ENCODE measurements at regions not wholly inside any gene's neighbourhood (a gene's known extent, or its start where the extent isn't known, plus 50 kb on each side); places are given as distances from the start of the nearest gene placed in this dataset.

GRCh38 chr12:113684908-113685782 lies 213.5 kb upstream of the LHX5 start:
- no peak for DNase-seq (ENCODE audit: low read depth, low spot score)

GRCh38 chr12:113684053-113684907 lies 212.6 kb upstream of the LHX5 start:
- DNase-seq (ENCODE audit: low read depth, low spot score), result no peak

- no peak for DNase-seq (ENCODE audit: low read depth, low spot score)
These were observed 211.9 kb upstream of the LHX5 start for GRCh38 chr12:113683574-113683973.

- DNase-seq (ENCODE audit: low read depth, low spot score), result no peak
These were observed 209.2 kb upstream of the LHX5 start for GRCh38 chr12:113680868-113681267.

DNA sequence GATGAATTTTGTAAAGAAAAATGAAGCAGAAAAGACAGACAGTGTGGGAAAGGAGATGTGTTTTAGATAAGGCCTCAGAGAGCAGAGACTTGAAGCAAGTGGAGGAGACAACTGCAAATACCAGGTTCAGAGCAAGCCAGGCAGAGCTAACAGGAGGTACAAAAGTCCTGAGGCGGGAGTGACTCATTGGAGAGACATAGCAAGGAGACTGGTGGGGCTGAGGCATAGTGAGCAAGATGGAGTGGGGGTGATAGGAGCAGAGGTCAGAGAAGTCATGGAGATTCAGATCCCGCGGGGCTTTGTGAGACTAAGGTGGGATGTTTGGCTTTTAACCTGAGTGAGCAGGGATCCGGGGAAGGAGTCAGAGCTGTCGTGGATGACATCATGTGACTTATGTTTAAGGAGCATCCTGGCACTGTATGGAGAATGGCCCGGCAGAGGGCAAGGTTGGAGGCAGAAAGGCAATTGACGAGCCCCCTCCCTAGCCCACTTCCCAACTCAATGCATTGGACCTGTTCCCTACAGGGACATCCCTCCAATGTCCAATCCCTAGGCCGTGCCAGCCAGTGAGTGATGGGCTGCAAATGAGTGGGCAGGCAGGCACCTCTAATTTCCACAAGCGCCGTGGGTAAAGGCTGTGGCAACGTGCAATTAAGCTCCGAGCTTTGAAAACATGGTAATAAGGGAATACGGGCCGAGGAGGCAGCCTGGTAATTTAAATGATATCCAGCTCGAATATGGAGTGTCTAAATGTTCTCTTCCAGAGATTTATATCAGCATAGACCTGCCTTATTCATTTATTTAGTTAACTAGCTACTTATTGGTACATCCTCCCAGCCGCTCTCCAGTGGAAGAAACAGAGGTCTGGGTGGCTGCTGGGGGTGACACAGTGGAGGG lies 206.8 kb upstream of the LHX5 start:
- no peak for DNase-seq (ENCODE audit: low read depth, low spot score)

DNA sequence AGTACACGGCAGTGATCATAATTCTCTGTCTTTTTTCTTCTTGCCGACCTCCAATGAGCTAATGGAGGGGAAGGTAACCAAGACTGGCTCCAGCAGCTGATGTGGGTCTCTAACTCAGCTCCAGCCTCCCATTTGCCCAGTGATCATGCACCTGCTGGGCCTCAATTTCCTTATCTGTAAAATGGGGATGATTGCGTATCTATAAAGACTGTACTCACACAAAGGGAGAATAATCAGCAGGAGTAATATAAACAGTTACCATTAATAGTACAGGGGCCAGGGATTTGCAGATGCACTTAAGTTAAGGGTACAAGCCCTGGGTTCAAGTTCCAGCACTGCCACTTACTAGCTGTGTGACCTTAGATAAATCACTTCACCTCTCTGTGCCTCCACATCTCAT lies 204.9 kb upstream of the LHX5 start:
- no peak for DNase-seq (ENCODE audit: low read depth, low spot score)

GRCh38 chr12:113676117-113676516 lies 204.4 kb upstream of the LHX5 start:
- no peak for DNase-seq (ENCODE audit: low read depth, low spot score)

- DNase-seq (ENCODE audit: low read depth, low spot score), result no peak
These were observed 203.3 kb upstream of the LHX5 start for GRCh38 chr12:113674996-113675395.

GRCh38 chr12:113674302-113674701 lies 202.6 kb upstream of the LHX5 start:
- DNase-seq (ENCODE audit: low read depth, low spot score), result no peak

DNA sequence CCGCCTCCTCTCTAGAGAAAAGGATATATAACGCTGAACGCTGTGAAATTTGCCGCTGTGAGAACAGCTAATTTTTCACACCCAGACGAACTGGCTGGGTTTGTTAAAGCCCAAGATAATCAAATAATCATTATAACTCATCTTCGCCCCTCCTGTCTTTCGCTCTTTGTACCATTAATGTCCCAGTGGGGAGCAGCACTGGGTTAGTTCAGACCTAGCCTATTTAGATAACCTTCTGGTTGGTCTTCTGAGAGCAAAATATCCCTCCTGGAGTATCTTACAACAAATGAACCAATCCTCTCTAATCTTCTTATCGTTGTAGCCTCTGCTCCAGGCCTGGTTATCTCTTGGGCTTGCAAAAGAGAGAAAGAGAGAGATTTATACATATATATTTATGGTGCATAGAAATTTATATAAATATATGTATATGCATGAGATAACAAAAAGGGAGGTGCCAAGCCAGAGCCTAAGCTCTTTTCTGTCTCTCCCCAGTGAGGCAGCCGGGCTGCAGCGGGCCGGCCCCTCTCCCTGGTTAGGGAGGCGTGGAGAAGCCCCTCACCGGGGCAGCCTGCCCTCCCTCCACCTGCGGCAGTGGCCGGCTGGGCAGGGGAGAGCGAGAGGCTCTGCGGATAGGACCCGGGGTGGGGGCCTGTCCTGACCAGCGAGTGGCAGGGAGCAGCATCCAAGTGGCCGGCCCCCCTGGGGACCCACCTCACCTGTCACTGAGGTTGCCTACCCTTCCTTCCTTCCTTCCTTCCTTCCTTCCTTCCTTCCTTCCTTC lies 202.0 kb upstream of the LHX5 start:
- no peak for DNase-seq (ENCODE audit: low read depth, low spot score)

DNA sequence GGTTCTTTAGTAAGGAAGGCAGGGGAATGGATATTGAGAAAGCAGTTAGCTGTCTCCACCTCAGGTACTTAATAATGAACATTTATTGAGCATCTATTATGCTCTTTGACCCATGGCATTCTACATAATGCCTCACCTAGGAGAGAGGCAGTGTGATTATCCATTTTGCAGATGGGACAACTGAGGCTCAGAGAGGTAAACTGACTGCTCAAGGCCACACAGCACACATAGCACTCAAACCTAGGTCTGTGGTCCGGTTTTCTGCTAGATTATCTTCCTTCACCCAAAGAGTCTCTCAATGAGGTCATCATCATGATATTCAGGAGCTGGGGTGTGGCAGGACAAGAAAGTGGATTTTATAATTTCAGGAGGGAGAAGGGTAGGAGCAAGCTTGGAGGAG lies 199.1 kb upstream of the LHX5 start:
- DNase-seq (ENCODE audit: low read depth, low spot score), result no peak

DNA sequence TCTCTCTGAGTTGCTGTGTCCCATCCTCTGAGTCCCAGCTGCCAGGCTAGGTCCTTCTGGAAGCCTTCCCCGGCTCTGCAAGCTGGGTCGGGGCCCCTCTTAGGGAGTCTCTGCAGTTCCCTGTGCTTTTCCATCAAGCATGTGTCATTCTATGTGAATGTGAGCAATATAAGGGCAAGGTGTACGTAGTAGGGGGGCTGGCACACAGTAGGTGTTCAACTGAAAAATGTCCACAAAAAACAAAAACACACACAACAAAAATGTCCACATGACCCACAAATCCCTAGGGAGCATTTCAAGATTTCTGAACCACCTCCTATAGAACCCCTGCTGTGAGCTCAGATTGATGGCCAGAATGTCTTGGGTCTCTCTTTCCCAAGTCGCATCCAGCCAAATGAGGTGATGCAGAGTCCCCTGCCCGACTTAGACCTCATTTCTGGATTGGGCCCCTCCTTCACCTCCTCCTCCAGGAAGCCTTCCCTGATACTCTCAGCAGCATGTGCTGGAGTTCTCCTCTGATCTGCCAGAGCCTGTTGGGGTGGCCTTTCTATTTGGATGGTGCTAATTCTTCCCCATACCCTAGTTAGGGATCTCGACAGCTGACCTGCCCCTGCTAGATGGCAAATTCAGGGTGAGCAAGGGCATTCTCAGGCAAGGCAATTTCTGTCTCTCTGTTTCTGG lies 196.1 kb upstream of the LHX5 start:
- DNase-seq (ENCODE audit: low read depth, low spot score), result no peak

- no peak for DNase-seq (ENCODE audit: low read depth, low spot score)
These were observed 195.4 kb upstream of the LHX5 start for GRCh38 chr12:113667095-113667494.

GRCh38 chr12:113666223-113666622 lies 194.6 kb upstream of the LHX5 start:
- DNase-seq (ENCODE audit: low read depth, low spot score), result no peak

DNA sequence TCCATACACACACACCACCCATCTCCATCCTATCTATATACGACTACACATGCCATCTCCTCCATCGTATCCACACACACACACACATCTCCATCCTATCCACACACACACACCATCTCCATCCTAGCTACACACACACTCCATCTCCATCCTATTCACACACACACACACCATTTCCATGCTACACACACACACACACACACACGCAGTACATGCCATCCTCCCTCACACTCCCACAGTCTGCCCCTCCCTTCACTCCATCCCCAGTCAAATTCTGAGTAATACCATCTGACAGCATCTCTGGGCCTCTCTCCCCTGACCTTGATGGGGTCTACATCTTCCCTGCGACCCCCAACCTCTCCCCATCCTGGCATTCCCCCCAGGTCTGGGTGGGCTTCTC lies 193.8 kb upstream of the LHX5 start:
- DNase-seq (ENCODE audit: low read depth, low spot score), result no peak

GRCh38 chr12:113664224-113664681 lies 192.6 kb upstream of the LHX5 start:
- no peak for DNase-seq (ENCODE audit: low read depth, low spot score)

GRCh38 chr12:113663396-113663795 lies 191.7 kb upstream of the LHX5 start:
- DNase-seq (ENCODE audit: low read depth, low spot score), result no peak

- no peak for DNase-seq (ENCODE audit: low read depth, low spot score)
These were observed 189.3 kb upstream of the LHX5 start for GRCh38 chr12:113660936-113661335.

- DNase-seq (ENCODE audit: low read depth, low spot score), result no peak
These were observed 187.7 kb upstream of the LHX5 start for GRCh38 chr12:113659416-113659815.

GRCh38 chr12:113659015-113659414 lies 187.3 kb upstream of the LHX5 start:
- no peak for DNase-seq (ENCODE audit: low read depth, low spot score)

Measured in astrocyte of the hippocampus (primary cell).